Astrocyte (in vitro differentiated cells and primary cell): ENCODE measurements at regions not wholly inside any gene's neighbourhood (a gene's known extent, or its start where the extent isn't known, plus 50 kb on each side); places are given as distances from the start of the nearest gene placed in this dataset.

Experiments used
- DNase-seq: peaks from one replicate; pipeline ENCODE4 v3.0.0-alpha.2; 2010; ENCODE audit warnings: low read depth
- FAIRE-seq: peaks from 2 replicates; lab custom pipeline; 2011; peaks lifted over from hg19 to GRCh38; lab: Jason Lieb, UNC
- H2AFZ ChIP-seq: 2 replicates; pipeline ENCODE4 v1.6.0; 2012; ENCODE audit warnings: low read depth, low read length, inconsistent platforms
- H3K27ac ChIP-seq: 2 replicates; pipeline ENCODE4 v1.5.1; 2011; ENCODE audit warnings: low read depth, low read length, inconsistent platforms
- H3K27me3 ChIP-seq: 2 replicates; pipeline ENCODE4 v1.6.0; 2011; ENCODE audit warnings: low read length, inconsistent platforms; ENCODE audit not compliant: insufficient read depth
- H3K36me3 ChIP-seq: 2 replicates; pipeline ENCODE4 v1.5.1; 2011; ENCODE audit warnings: low read length, inconsistent platforms; ENCODE audit not compliant: insufficient read depth
- H3K4me1 ChIP-seq: 2 replicates; pipeline ENCODE4 v1.5.1; 2011; ENCODE audit warnings: low read length, inconsistent platforms; ENCODE audit not compliant: insufficient read depth
- H3K4me2 ChIP-seq: 2 replicates; pipeline ENCODE4 v1.6.0; 2012; ENCODE audit warnings: low read length, inconsistent platforms
- H3K4me3 ChIP-seq: 2 replicates; pipeline ENCODE4 v1.5.1; 2011; ENCODE audit warnings: low read depth, mild to moderate bottlenecking, low read length, inconsistent platforms; ENCODE audit not compliant: insufficient read depth
- H3K79me2 ChIP-seq: 2 replicates; pipeline ENCODE4 v1.6.0; 2012; ENCODE audit warnings: mild to moderate bottlenecking, low read length, inconsistent platforms; ENCODE audit not compliant: insufficient read depth
- H3K9ac ChIP-seq: 2 replicates; pipeline ENCODE4 v1.6.0; 2012; ENCODE audit warnings: mild to moderate bottlenecking, low read length, inconsistent platforms
- H3K9me3 ChIP-seq: 2 replicates; pipeline ENCODE4 v1.5.1; 2012; ENCODE audit warnings: low read depth, mild to moderate bottlenecking, low read length, inconsistent platforms; ENCODE audit not compliant: insufficient read depth
- H4K20me1 ChIP-seq: 2 replicates; pipeline ENCODE4 v1.6.0; 2012; ENCODE audit warnings: low read length, inconsistent platforms; ENCODE audit not compliant: insufficient read depth
- H3K27ac Mint-ChIP-seq: one replicate; pipeline ENCODE4 v1.8.0; 2021; ENCODE audit warnings: mild to moderate bottlenecking, mixed read lengths; ENCODE audit not compliant: unreplicated experiment
- H3K27me3 Mint-ChIP-seq: one replicate; pipeline ENCODE4 v1.8.0; 2021; ENCODE audit warnings: low read depth, mixed read lengths; ENCODE audit not compliant: unreplicated experiment
- H3K36me3 Mint-ChIP-seq: one replicate; pipeline ENCODE4 v1.8.0; 2021; ENCODE audit warnings: low read depth, mixed read lengths; ENCODE audit not compliant: unreplicated experiment
- H3K4me1 Mint-ChIP-seq: one replicate; pipeline ENCODE4 v1.8.0; 2021; ENCODE audit warnings: low read depth, mixed read lengths; ENCODE audit not compliant: unreplicated experiment
- H3K4me3 Mint-ChIP-seq: one replicate; pipeline ENCODE4 v1.8.0; 2021; ENCODE audit warnings: mild to moderate bottlenecking, moderate library complexity, mixed read lengths; ENCODE audit not compliant: unreplicated experiment
- H3K9me3 Mint-ChIP-seq: one replicate; pipeline ENCODE4 v1.8.0; 2021; ENCODE audit warnings: mild to moderate bottlenecking, mixed read lengths; ENCODE audit not compliant: unreplicated experiment
- EZH2 ChIP-seq: IDR thresholded peaks from 2 replicates; pipeline ENCODE4 v1.6.1; 2012; ENCODE audit warnings: mild to moderate bottlenecking, low read length, inconsistent platforms; ENCODE audit not compliant: insufficient read depth
- TF ChIP-seq, protein P1 (sequence below): IDR thresholded peaks from 2 replicates; pipeline ENCODE4 v1.5.1; 2011; ENCODE audit warnings: low read depth, mild to moderate bottlenecking, inconsistent platforms, low read length, moderate library complexity; ENCODE audit not compliant: insufficient read depth

- no peak overlapping the region for H3K4me3 ChIP-seq
- Mint-ChIP-seq H3K4me1 (no peaks in the 10 kb centered on the region), H3K36me3 (no peaks in the 10 kb centered on the region), H3K4me3 (no peak overlapping the region), H3K27me3 (no peaks in the 10 kb centered on the region), H3K9me3 (peaks cover 2% of the 10 kb centered on the region), H3K27ac (no peak overlapping the region)
- H3K4me2 ChIP-seq = no peak overlapping the region
- no peaks in the 10 kb centered on the region for H4K20me1 ChIP-seq
- no peaks in the 10 kb centered on the region for H3K9me3 ChIP-seq
- no peak for TF ChIP-seq EZH2
- TF ChIP-seq, protein P1, sequence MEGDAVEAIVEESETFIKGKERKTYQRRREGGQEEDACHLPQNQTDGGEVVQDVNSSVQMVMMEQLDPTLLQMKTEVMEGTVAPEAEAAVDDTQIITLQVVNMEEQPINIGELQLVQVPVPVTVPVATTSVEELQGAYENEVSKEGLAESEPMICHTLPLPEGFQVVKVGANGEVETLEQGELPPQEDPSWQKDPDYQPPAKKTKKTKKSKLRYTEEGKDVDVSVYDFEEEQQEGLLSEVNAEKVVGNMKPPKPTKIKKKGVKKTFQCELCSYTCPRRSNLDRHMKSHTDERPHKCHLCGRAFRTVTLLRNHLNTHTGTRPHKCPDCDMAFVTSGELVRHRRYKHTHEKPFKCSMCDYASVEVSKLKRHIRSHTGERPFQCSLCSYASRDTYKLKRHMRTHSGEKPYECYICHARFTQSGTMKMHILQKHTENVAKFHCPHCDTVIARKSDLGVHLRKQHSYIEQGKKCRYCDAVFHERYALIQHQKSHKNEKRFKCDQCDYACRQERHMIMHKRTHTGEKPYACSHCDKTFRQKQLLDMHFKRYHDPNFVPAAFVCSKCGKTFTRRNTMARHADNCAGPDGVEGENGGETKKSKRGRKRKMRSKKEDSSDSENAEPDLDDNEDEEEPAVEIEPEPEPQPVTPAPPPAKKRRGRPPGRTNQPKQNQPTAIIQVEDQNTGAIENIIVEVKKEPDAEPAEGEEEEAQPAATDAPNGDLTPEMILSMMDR = no peak
- FAIRE-seq (no peak), DNase-seq (no peak)
- no peaks in the 10 kb centered on the region for H3K36me3 ChIP-seq
- no peak overlapping the region for H3K9ac ChIP-seq
- no peaks in the 10 kb centered on the region for H3K79me2 ChIP-seq
- no peak overlapping the region for H3K27ac ChIP-seq
- no peak overlapping the region for H2AFZ ChIP-seq
- H3K4me1 ChIP-seq = no peaks in the 10 kb centered on the region
- no peaks in the 10 kb centered on the region for H3K27me3 ChIP-seq
Observed at GRCh38 chr9:120066315-120066714, 513.7 kb downstream of the CDK5RAP2 start.

DNA sequence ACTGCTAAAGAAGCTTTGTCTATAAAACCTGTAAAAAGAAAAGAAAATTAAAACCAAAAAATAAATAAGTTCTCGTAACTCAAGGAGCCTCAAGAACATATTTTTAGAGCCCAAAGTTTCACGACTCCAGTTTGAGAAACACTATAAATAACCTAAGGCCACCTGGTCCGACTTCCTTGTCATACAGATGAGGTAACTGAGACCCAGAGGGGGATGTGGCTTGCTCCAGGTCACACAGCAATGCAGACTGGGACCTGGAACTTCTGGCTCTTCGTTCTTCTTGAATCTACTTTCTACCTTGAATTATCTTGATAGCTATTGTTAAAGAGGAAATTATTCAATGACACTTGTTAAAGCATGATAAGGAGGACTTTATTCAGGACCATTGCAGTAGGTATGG lies 514.8 kb downstream of the CDK5RAP2 start:
- Histone ChIP-seq H3K4me3 (no peak overlapping the region), H3K9ac (no peak overlapping the region), H3K9me3 (no peaks in the 10 kb centered on the region), H3K79me2 (no peaks in the 10 kb centered on the region), H3K4me2 (no peak overlapping the region), H4K20me1 (no peaks in the 10 kb centered on the region), H3K27me3 (no peaks in the 10 kb centered on the region), H3K36me3 (no peaks in the 10 kb centered on the region), H3K4me1 (no peaks in the 10 kb centered on the region), H2AFZ (no peak overlapping the region), H3K27ac (no peak overlapping the region)
- no peak overlapping the region for H3K27ac Mint-ChIP-seq
- peaks cover 2% of the 10 kb centered on the region for H3K9me3 Mint-ChIP-seq
- FAIRE-seq (no peak), DNase-seq (no peak)
- TF ChIP-seq EZH2 = no peak
- TF ChIP-seq, protein P1 = no peak
- no peaks in the 10 kb centered on the region for H3K36me3 Mint-ChIP-seq
- H3K4me1 Mint-ChIP-seq = no peaks in the 10 kb centered on the region
- no peaks in the 10 kb centered on the region for H3K27me3 Mint-ChIP-seq
- H3K4me3 Mint-ChIP-seq = no peak overlapping the region

GRCh38 chr9:120045011-120045410 lies 535.0 kb downstream of the CDK5RAP2 start:
- Histone ChIP-seq H3K36me3 (no peaks in the 10 kb centered on the region), H3K4me1 (no peaks in the 10 kb centered on the region), H3K9me3 (no peaks in the 10 kb centered on the region), H3K27ac (no peak overlapping the region), H3K9ac (no peak overlapping the region), H3K4me3 (no peak overlapping the region), H3K79me2 (no peaks in the 10 kb centered on the region), H4K20me1 (no peaks in the 10 kb centered on the region), H3K4me2 (no peak overlapping the region), H3K27me3 (no peaks in the 10 kb centered on the region), H2AFZ (no peak overlapping the region)
- no peak for DNase-seq
- no peak for FAIRE-seq
- Mint-ChIP-seq H3K4me1 (no peaks in the 10 kb centered on the region), H3K9me3 (no peaks in the 10 kb centered on the region), H3K36me3 (no peaks in the 10 kb centered on the region), H3K27ac (no peak overlapping the region), H3K27me3 (peaks cover 24% of the 10 kb centered on the region), H3K4me3 (no peak overlapping the region)
- TF ChIP-seq, protein P1 = no peak
- TF ChIP-seq EZH2 = no peak
